K562 (cell line): ENCODE measurements at regions not wholly inside any gene's neighbourhood (a gene's known extent, or its start where the extent isn't known, plus 50 kb on each side); places are given as distances from the start of the nearest gene placed in this dataset.

Experiments
- CEBPB ChIP-seq: fragments of 450-650 bp; IDR thresholded peaks from 2 replicates; pipeline ENCODE4 v1.6.1; 2016; ENCODE audit warnings: missing genetic modification characterization, missing compliant biosample characterization
- GABPA ChIP-seq: fragments of 200-800 bp; sonication (Bioruptor generic); conservative IDR thresholded peaks from 2 replicates; pipeline ENCODE4 v1.6.1; 2016; ENCODE audit warnings: low read depth, missing genetic modification characterization, missing compliant biosample characterization
- POLR2AphosphoS5 ChIP-seq: IDR thresholded peaks from 2 replicates; pipeline ENCODE4 v1.6.1; 2011; ENCODE audit warnings: mild to moderate bottlenecking, low read depth, low read length, moderate library complexity; ENCODE audit not compliant: control insufficient read depth, insufficient read depth
- TF ChIP-seq, protein P1 (sequence below), 3 experiments: IDR thresholded peaks in 2 of 3; conservative IDR thresholded peaks in 1 of 3; 2 replicates each; pipeline ENCODE4 v1.5.1; 2011 to 2012; ENCODE audit warnings: low read length in 3 of 3, mild to moderate bottlenecking in 3 of 3, control low read depth in 2 of 3, improper control_type of control experiment in 1 of 3, inconsistent platforms in 1 of 3, low read depth in 1 of 3, mixed read lengths in 1 of 3, moderate library complexity in 1 of 3; ENCODE audit not compliant: insufficient read depth in 2 of 3
- TF ChIP-seq, protein P2 (sequence below), 2 experiments: fragments of 450-650 bp; formaldehyde crosslinking in 1 of 2; IDR thresholded peaks; 2 replicates each; pipeline versions ENCODE4 v1.4.0 to v1.6.1; 2014 to 2020; ENCODE audit warnings: mild to moderate bottlenecking in 2 of 2, borderline replicate concordance in 1 of 2, low read depth in 1 of 2

DNA sequence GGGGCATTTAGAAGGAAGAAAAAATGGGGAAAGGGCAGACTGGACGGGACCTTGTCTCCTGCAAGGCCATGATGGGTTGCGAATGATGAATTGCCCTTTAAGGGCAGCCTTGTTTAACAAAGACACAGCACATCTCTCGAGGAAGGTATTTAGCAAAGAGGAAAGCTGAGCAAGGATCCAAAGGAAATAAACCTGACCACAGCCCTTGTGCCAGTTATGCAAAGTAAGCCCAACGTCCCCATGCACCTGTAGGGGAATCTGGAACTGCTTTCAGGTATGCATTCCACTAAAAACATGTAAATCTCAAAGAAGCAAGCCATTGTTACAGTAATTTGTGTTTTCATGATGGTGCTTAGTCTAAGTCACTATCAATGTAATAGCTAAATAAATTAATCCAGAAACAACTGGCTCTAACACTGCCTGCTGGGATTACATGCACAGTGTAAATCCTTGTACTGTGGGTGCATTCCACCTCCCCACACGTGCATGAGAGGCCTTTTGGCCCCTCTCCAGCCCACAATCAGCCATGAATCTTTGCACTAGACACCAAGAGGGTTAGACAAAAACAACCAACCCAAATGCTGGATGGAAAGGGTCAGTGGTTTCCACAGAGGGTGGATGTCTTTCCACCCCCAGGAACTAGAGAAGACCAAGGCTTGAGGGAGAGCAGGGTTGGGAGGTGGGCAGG lies 228.8 kb upstream of the KAZN start:
- TF ChIP-seq POLR2AphosphoS5 (no peak), GABPA (no peak), CEBPB (tag) (no peak)
- TF ChIP-seq, protein P1, sequence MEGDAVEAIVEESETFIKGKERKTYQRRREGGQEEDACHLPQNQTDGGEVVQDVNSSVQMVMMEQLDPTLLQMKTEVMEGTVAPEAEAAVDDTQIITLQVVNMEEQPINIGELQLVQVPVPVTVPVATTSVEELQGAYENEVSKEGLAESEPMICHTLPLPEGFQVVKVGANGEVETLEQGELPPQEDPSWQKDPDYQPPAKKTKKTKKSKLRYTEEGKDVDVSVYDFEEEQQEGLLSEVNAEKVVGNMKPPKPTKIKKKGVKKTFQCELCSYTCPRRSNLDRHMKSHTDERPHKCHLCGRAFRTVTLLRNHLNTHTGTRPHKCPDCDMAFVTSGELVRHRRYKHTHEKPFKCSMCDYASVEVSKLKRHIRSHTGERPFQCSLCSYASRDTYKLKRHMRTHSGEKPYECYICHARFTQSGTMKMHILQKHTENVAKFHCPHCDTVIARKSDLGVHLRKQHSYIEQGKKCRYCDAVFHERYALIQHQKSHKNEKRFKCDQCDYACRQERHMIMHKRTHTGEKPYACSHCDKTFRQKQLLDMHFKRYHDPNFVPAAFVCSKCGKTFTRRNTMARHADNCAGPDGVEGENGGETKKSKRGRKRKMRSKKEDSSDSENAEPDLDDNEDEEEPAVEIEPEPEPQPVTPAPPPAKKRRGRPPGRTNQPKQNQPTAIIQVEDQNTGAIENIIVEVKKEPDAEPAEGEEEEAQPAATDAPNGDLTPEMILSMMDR (IDR thresholded peaks at IDR 0.05 in 2 of 3, conservative IDR thresholded peaks at IDR 0.05 in 1 of 3; ENCODE audit: insufficient read depth in 2 of 3, low read depth in 1 of 3, low read length in 3 of 3) = no peak
- TF ChIP-seq, protein P2, sequence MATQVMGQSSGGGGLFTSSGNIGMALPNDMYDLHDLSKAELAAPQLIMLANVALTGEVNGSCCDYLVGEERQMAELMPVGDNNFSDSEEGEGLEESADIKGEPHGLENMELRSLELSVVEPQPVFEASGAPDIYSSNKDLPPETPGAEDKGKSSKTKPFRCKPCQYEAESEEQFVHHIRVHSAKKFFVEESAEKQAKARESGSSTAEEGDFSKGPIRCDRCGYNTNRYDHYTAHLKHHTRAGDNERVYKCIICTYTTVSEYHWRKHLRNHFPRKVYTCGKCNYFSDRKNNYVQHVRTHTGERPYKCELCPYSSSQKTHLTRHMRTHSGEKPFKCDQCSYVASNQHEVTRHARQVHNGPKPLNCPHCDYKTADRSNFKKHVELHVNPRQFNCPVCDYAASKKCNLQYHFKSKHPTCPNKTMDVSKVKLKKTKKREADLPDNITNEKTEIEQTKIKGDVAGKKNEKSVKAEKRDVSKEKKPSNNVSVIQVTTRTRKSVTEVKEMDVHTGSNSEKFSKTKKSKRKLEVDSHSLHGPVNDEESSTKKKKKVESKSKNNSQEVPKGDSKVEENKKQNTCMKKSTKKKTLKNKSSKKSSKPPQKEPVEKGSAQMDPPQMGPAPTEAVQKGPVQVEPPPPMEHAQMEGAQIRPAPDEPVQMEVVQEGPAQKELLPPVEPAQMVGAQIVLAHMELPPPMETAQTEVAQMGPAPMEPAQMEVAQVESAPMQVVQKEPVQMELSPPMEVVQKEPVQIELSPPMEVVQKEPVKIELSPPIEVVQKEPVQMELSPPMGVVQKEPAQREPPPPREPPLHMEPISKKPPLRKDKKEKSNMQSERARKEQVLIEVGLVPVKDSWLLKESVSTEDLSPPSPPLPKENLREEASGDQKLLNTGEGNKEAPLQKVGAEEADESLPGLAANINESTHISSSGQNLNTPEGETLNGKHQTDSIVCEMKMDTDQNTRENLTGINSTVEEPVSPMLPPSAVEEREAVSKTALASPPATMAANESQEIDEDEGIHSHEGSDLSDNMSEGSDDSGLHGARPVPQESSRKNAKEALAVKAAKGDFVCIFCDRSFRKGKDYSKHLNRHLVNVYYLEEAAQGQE (IDR thresholded peaks at IDR 0.05; ENCODE audit: borderline replicate concordance) = no peak
- TF ChIP-seq, protein P2 (CRISPR knock-in tag; IDR thresholded peaks at IDR 0.05; ENCODE audit: low read depth) = no peak
